ENCODE measurements at regions not wholly inside any gene's neighbourhood (a gene's known extent, or its start where the extent isn't known, plus 50 kb on each side); places are given as distances from the start of the nearest gene placed in this dataset.
"Not testable (repeated sequence)": the region's sequence is repeated elsewhere in the genome, so short reads cannot be mapped to it uniquely, and the experiment has no call there.

DNA sequence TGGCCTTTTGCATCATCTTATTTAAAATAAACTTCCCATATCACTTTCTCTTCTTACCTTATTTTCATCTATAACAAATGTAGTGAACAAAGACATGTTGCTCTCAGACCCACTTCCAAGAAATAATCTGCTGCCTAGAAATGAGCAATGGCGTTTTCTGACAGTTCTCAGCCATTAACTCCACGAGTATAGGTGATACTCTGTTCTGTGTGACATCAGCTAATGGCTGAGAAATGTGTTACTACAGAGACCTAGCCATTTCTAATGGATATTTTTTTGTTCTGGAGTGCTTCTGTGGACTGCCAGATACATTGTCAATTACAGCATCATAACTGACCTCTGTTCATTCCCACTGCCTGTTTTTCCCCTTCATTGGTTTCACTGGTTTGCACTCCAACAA is 67.8 kb downstream of the CCDC59 start:
- Histone ChIP-seq H3K79me2 (ENCODE audit: control insufficient read depth, insufficient read depth, low read length) (no peaks in the 10 kb centered on the region), H4K20me1 (ENCODE audit: control insufficient read depth, insufficient read depth, low read length, poor library complexity, severe bottlenecking) (no peaks in the 10 kb centered on the region), H3K4me2 (replicated peaks; ENCODE audit: low read depth, low read length, poor library complexity, severe bottlenecking) (no peak overlapping the region), H3K4me3 (ENCODE audit: control extremely low read depth in 1 of 5, extremely low read depth in 1 of 5, insufficient read depth in 1 of 5, low read depth in 2 of 5, low read length in 4 of 5) (no peak overlapping the region), H3K27ac (ENCODE audit: low read length in 2 of 2) (no peak overlapping the region), H3K9ac (ENCODE audit: low read length) (no peak overlapping the region), H3K9me3 (ENCODE audit: control extremely low read depth in 1 of 3, control insufficient read depth in 2 of 3, insufficient read depth in 1 of 3, low read length in 2 of 3) (no peaks in the 10 kb centered on the region), H3K27me3 (replicated peaks in 1 of 4; ENCODE audit: control extremely low read depth in 1 of 4, control insufficient read depth in 3 of 4, insufficient read depth in 4 of 4, low read length in 3 of 4) (no peaks in the 10 kb centered on the region), H3K36me3 (replicated peaks in 1 of 2; ENCODE audit: control extremely low read depth in 1 of 2, control insufficient read depth in 1 of 2, extremely low read depth in 1 of 2, insufficient read depth in 2 of 2, low read length in 1 of 2) (no peaks in the 10 kb centered on the region), H2AFZ (ENCODE audit: insufficient read depth, low read depth, low read length, poor library complexity, severe bottlenecking) (no peak overlapping the region), H3K4me1 (ENCODE audit: control insufficient read depth in 2 of 2, insufficient read depth in 2 of 2, low read length in 2 of 2) (no peaks in the 10 kb centered on the region)
- ChIA-PET CTCF (no interaction called here), POLR2A (no interaction called here)
- TF ChIP-seq, protein P1, sequence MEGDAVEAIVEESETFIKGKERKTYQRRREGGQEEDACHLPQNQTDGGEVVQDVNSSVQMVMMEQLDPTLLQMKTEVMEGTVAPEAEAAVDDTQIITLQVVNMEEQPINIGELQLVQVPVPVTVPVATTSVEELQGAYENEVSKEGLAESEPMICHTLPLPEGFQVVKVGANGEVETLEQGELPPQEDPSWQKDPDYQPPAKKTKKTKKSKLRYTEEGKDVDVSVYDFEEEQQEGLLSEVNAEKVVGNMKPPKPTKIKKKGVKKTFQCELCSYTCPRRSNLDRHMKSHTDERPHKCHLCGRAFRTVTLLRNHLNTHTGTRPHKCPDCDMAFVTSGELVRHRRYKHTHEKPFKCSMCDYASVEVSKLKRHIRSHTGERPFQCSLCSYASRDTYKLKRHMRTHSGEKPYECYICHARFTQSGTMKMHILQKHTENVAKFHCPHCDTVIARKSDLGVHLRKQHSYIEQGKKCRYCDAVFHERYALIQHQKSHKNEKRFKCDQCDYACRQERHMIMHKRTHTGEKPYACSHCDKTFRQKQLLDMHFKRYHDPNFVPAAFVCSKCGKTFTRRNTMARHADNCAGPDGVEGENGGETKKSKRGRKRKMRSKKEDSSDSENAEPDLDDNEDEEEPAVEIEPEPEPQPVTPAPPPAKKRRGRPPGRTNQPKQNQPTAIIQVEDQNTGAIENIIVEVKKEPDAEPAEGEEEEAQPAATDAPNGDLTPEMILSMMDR (IDR thresholded peaks at IDR 0.05), result no peak
- TF ChIP-seq EZH2 (IDR thresholded peaks at IDR 0.05; ENCODE audit: borderline replicate concordance, insufficient read depth, low read depth, low read length, poor library complexity, severe bottlenecking), result no peak
- Mint-ChIP-seq H3K9me3 (ENCODE audit: insufficient read depth) (no peaks in the 10 kb centered on the region), H3K27ac (no peak overlapping the region), H3K27me3 (no peaks in the 10 kb centered on the region), H3K4me3 (no peak overlapping the region), H3K4me1 (no peaks in the 10 kb centered on the region)
- DNase-seq (no peak), ATAC-seq (ENCODE audit: low read depth) (no peak)
- intact Hi-C loops (cut with micrococcal nuclease), result no loop called here
- no CpG with 5 or more reads among the region's 2 CpGs for WGBS (ENCODE audit: insufficient coverage)

DNA sequence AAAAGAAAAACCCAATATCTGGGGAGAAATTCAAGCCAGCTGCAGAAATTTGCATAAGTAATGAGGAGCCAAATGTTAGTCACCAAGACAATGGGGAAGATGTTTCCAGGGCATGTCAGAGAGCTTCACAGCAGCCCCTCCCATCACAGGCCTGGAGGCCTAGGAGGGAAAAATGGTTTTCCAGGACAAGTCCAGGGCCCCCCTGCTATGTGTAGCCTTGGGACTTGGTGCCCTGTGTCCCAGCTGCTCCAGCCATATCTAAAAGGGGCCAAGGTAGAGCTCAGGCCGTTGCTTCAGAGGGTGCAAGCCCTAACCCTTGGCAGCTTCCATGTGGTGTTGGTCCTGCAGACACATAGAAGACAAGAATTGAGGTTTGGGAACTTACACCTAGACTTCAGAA is 76.9 kb downstream of the CCDC59 start:
- H3K27ac ChIP-seq (ENCODE audit: low read length in 2 of 2); H3K4me3 ChIP-seq (ENCODE audit: control extremely low read depth in 1 of 5, extremely low read depth in 1 of 5, insufficient read depth in 1 of 5, low read depth in 2 of 5, low read length in 4 of 5); H3K27me3 ChIP-seq (replicated peaks in 1 of 4; ENCODE audit: control extremely low read depth in 1 of 4, control insufficient read depth in 3 of 4, insufficient read depth in 4 of 4, low read length in 3 of 4); DNase-seq; intact Hi-C loops (cut with micrococcal nuclease); H3K27me3 Mint-ChIP-seq; H2AFZ ChIP-seq (ENCODE audit: insufficient read depth, low read depth, low read length, poor library complexity, severe bottlenecking); H3K4me2 ChIP-seq (replicated peaks; ENCODE audit: low read depth, low read length, poor library complexity, severe bottlenecking); ATAC-seq (ENCODE audit: low read depth); H3K79me2 ChIP-seq (ENCODE audit: control insufficient read depth, insufficient read depth, low read length); H3K9ac ChIP-seq (ENCODE audit: low read length); H3K27ac Mint-ChIP-seq; H3K36me3 ChIP-seq (replicated peaks in 1 of 2; ENCODE audit: control extremely low read depth in 1 of 2, control insufficient read depth in 1 of 2, extremely low read depth in 1 of 2, insufficient read depth in 2 of 2, low read length in 1 of 2); H4K20me1 ChIP-seq (ENCODE audit: control insufficient read depth, insufficient read depth, low read length, poor library complexity, severe bottlenecking); H3K4me1 Mint-ChIP-seq; H3K4me3 Mint-ChIP-seq; H3K4me1 ChIP-seq (ENCODE audit: control insufficient read depth in 2 of 2, insufficient read depth in 2 of 2, low read length in 2 of 2); CTCF ChIA-PET; H3K9me3 ChIP-seq (ENCODE audit: control extremely low read depth in 1 of 3, control insufficient read depth in 2 of 3, insufficient read depth in 1 of 3, low read length in 2 of 3); POLR2A ChIA-PET: not testable (repeated sequence)
- peaks cover 14% of the 10 kb centered on the region for H3K9me3 Mint-ChIP-seq (ENCODE audit: insufficient read depth)
- 11% methylated on average over 1 of the region's 1 CpG for WGBS (ENCODE audit: insufficient coverage)
